ENCODE measurements at regions not wholly inside any gene's neighbourhood (a gene's known extent, or its start where the extent isn't known, plus 50 kb on each side); places are given as distances from the start of the nearest gene placed in this dataset.

GRCh38 chr6:167745670-167746389 is 80.9 kb upstream of the AFDN start:
- TF ChIP-seq CTCF (IDR thresholded peaks at IDR 0.05; ENCODE audit: insufficient read depth, missing control alignments), result no peak
- FAIRE-seq (no peak), DNase-seq (ENCODE audit: insufficient read length, low spot score) (no peak)

- no peak for FAIRE-seq
- no peak for DNase-seq (ENCODE audit: insufficient read length, low spot score)
- TF ChIP-seq CTCF (IDR thresholded peaks at IDR 0.05; ENCODE audit: insufficient read depth, missing control alignments), result no peak
Observed at GRCh38 chr6:167746390-167746907, 80.3 kb upstream of the AFDN start.

GRCh38 chr6:167746975-167747374 is 79.7 kb upstream of the AFDN start:
- DNase-seq (ENCODE audit: insufficient read length, low spot score), result peak; percentile 33

GRCh38 chr6:167747645-167748044 is 79.1 kb upstream of the AFDN start:
- TF ChIP-seq CTCF (IDR thresholded peaks at IDR 0.05; ENCODE audit: insufficient read depth, missing control alignments), result no peak
- DNase-seq (ENCODE audit: insufficient read length, low spot score) (no peak), FAIRE-seq (no peak)

More at GRCh38 chr6:167746975-167747374, 79.7 kb upstream of the AFDN start:
- no peak for FAIRE-seq
- no peak for TF ChIP-seq CTCF (IDR thresholded peaks at IDR 0.05; ENCODE audit: insufficient read depth, missing control alignments)

- TF ChIP-seq CTCF (IDR thresholded peaks at IDR 0.05; ENCODE audit: insufficient read depth, missing control alignments), result no peak
- no peak for DNase-seq (ENCODE audit: insufficient read length, low spot score)
- FAIRE-seq, result no peak
Observed at GRCh38 chr6:167748046-167748445, 78.7 kb upstream of the AFDN start.

GRCh38 chr6:167748458-167749379 is 78.0 kb upstream of the AFDN start:
- DNase-seq (ENCODE audit: insufficient read length, low spot score) (no peak), FAIRE-seq (no peak)

More at GRCh38 chr6:167748458-167749379, 78.0 kb upstream of the AFDN start:
- no peak for TF ChIP-seq CTCF (IDR thresholded peaks at IDR 0.05; ENCODE audit: insufficient read depth, missing control alignments)

Data from D721Med (cell line).